Brain microvascular endothelial cell (primary cell): ENCODE measurements at regions not wholly inside any gene's neighbourhood (a gene's known extent, or its start where the extent isn't known, plus 50 kb on each side); places are given as distances from the start of the nearest gene placed in this dataset.

Experiments
- DNase-seq: peaks from one replicate; pipeline ENCODE4 v3.0.0-alpha.2; 2020
- H3K27ac ChIP-seq: fragments of 250-450 bp; sonication (Bioruptor Pico); 2 replicates; pipeline ENCODE4 v1.5.1; 2020; ENCODE audit warnings: mild to moderate bottlenecking, moderate library complexity
- H3K27me3 ChIP-seq: fragments of 250-450 bp; sonication (Bioruptor Pico); replicated peaks from 2 replicates; pipeline ENCODE4 v1.5.1; 2020; ENCODE audit warnings: mild to moderate bottlenecking
- H3K36me3 ChIP-seq: fragments of 250-450 bp; sonication (Bioruptor Pico); replicated peaks from 2 replicates; pipeline ENCODE4 v1.5.1; 2020; ENCODE audit warnings: mild to moderate bottlenecking
- H3K4me3 ChIP-seq: 2 replicates; pipeline ENCODE4 v1.5.1; 2011; ENCODE audit warnings: low read depth, mild to moderate bottlenecking, control low read depth, low read length, moderate library complexity
- in situ Hi-C: cut with HindIII; loops from 2 replicates; pipeline ENCODE4 v1.10.0; 2017; ENCODE audit warnings: low sequenced_read_pairs, low pct_ligation_motif_present
- TF ChIP-seq, protein P1 (sequence below): IDR thresholded peaks from 2 replicates; pipeline ENCODE4 v1.5.1; 2011; ENCODE audit warnings: low read depth, mild to moderate bottlenecking, moderate library complexity, low read length, control low read depth, inconsistent platforms; ENCODE audit errors: missing control alignments

DNA sequence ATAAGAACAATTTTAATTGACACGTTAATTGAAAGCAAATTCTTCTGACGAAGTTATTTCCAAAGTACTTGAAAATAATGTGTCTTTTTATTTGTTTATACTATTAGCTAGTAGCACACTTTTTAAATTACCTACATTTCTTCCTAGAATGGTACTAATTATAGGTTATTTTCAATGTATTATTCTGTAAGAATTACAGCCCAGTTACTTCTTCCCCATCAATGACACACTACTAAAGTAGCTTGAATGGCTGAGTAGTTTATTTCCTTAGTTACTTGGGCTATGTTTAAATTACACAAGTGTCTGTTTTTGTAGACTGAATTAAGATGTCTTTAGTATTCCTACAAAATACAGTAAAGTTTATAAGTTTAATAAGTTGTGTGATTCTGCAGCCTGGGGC lies 217.6 kb upstream of the IL12A start:
- TF ChIP-seq, protein P1, sequence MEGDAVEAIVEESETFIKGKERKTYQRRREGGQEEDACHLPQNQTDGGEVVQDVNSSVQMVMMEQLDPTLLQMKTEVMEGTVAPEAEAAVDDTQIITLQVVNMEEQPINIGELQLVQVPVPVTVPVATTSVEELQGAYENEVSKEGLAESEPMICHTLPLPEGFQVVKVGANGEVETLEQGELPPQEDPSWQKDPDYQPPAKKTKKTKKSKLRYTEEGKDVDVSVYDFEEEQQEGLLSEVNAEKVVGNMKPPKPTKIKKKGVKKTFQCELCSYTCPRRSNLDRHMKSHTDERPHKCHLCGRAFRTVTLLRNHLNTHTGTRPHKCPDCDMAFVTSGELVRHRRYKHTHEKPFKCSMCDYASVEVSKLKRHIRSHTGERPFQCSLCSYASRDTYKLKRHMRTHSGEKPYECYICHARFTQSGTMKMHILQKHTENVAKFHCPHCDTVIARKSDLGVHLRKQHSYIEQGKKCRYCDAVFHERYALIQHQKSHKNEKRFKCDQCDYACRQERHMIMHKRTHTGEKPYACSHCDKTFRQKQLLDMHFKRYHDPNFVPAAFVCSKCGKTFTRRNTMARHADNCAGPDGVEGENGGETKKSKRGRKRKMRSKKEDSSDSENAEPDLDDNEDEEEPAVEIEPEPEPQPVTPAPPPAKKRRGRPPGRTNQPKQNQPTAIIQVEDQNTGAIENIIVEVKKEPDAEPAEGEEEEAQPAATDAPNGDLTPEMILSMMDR: no peak
- no peak overlapping the region for H3K27ac ChIP-seq
- H3K36me3 ChIP-seq: peaks cover 3% of the 10 kb centered on the region
- in situ Hi-C loops: no loop called here
- no peaks in the 10 kb centered on the region for H3K27me3 ChIP-seq
- H3K4me3 ChIP-seq: no peak overlapping the region
- DNase-seq: no peak

DNA sequence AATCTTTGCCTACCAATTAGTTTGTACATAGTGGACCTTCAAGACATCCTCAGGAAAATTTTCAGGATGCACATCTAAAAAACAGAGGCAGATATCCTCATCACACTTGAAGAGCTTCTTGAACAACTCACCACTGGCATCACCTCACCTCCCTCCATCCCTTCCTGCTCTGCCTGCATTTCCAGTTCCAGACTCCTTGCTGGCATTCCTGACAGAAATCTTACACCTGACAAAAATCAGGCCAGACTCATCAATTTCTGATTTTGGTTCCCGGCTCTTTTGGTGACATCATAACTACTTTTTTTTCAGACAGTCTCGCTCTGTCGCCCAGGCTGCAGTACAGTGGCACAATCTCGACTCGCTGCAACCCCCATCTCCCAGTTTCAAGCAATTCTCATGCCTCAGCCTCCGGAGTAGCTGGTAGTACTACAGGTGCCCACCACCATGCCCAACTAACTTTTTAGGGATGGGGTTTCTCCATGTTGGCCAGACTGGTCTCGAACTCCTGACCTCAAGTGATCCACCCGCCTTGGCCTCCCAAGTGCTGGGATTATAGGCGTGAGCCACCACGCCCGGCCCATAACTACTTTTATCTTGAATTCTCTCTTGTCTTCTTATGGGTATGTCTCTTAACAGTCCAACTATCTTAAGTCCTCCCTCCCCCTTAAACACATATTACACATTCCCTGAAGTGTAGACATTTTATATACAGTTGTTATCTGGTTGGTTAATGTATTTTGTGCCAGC lies 216.6 kb upstream of the IL12A start:
- no peak overlapping the region for H3K27ac ChIP-seq
- in situ Hi-C loops: no loop called here
- TF ChIP-seq, protein P1: no peak

DNA sequence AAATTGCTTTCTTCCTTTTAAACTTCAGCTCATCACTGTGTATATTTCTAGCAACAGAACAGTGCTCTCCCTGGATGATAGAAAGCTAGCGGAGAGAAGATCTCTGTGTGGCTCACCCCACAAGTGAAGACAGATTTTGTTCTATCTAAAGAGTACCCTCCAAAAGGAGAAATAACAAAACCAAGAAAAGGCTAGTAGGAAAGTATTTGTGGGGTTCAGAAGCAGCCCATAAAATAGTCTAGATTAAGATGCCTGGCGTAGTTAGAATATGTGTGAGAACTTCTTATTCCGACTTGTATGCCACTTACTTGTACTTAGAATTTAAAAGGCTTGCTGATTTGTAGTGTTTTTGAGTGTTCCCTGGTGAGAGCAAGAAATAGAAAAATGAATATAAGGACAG lies 214.9 kb upstream of the IL12A start:
- in situ Hi-C loops: no loop called here
- Histone ChIP-seq H3K27ac (no peak overlapping the region), H3K36me3 (peaks cover 3% of the 10 kb centered on the region), H3K27me3 (no peaks in the 10 kb centered on the region), H3K4me3 (no peak overlapping the region)
- no peak for DNase-seq
- TF ChIP-seq, protein P1: no peak

More for the DNA sequence above, 216.6 kb upstream of the IL12A start:
- Histone ChIP-seq H3K27me3 (no peaks in the 10 kb centered on the region), H3K36me3 (peaks cover 3% of the 10 kb centered on the region), H3K4me3 (no peak overlapping the region)
- no peak for DNase-seq

DNA sequence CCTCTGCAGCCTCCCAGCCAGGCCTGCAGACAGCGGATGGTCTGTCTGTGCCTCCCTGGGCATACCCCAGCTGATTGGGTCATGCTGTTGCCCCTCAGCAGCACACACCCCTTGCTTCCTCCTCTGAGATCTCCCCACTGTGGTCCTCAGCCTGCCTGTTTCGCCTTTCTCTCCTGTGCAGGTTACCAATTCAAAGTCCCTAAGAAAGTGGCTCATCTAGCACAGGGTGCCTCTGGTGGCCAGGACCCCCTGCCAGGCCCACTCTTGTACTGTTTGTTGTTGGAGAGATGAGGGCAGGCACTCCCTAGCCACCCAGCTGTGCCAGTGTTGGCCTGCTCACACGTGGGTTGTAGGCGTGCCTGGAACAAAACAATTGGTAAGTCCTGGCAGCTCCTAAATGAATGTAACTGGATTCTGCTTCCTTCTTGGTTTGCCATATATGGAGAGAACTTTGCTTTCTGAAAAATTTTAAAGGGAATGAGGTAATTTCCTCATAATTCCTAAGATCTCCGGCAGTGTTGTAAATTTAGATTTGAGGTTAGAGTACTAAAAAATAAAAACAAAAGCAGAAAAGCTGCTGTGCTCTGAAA lies 213.2 kb upstream of the IL12A start:
- H3K27ac ChIP-seq: peak overlapping the region; percentile 78
- in situ Hi-C loops: loop anchor here (25.0 kb wide), 1 partner anchor 163 kb away; no protein-coding TSS in a partner anchor
- peak; percentile 63 for DNase-seq

DNA sequence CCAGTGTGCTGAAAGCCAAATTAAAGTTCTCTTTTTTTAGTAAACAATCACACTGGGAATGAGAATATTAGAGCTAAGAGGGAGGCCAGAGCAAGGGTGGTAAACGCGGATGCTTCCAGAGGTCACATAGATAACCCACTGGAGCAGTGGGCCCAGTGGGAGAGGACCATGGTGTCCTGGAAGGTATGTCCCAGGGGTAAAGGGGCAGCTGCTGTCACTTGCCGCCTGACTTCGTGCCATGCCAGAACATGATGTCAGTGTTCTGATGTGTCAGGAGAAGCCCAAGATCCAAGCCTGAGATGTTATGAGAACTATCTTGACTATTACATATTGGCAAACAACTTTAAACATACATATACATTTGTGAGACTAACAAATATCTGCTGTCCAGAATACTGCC lies 211.9 kb upstream of the IL12A start:
- in situ Hi-C loops: loop anchor here (25.0 kb wide), 1 partner anchor 164 kb away; no protein-coding TSS in a partner anchor
- TF ChIP-seq, protein P1: no peak
- no peak overlapping the region for H3K4me3 ChIP-seq
- DNase-seq: no peak
- peaks cover 3% of the 10 kb centered on the region for H3K36me3 ChIP-seq
- H3K27me3 ChIP-seq: no peaks in the 10 kb centered on the region
- H3K27ac ChIP-seq: peak overlapping the region; percentile 78

More for the DNA sequence above, 213.2 kb upstream of the IL12A start:
- Histone ChIP-seq H3K36me3 (peaks cover 3% of the 10 kb centered on the region), H3K27me3 (no peaks in the 10 kb centered on the region), H3K4me3 (no peak overlapping the region)
- TF ChIP-seq, protein P1: no peak
